Endometrium (tissue), 2 donors: ENCODE measurements at regions not wholly inside any gene's neighbourhood (a gene's known extent, or its start where the extent isn't known, plus 50 kb on each side); places are given as distances from the start of the nearest gene placed in this dataset.
A peak's percentile ranks its signal among the peaks of the same experiment; 100 is the strongest.
"Not testable (repeated sequence)": the region's sequence is repeated elsewhere in the genome, so short reads cannot be mapped to it uniquely, and the experiment has no call there.

Source experiments
- FAIRE-seq: peaks from 2 replicates; lab custom pipeline; 2012; peaks lifted over from hg19 to GRCh38; lab: Jason Lieb, UNC
- donor health status: control.
- donor health status: control.

GRCh38 chr4:104549736-104550135 is 55.0 kb upstream of the CXXC4 start:
- no peak for FAIRE-seq

GRCh38 chr4:104559502-104559901 is 64.8 kb upstream of the CXXC4 start:
- no peak for FAIRE-seq

- FAIRE-seq, result no peak
Measured at GRCh38 chr4:104571341-104571740, 76.6 kb upstream of the CXXC4 start.

- no peak for FAIRE-seq
Measured at GRCh38 chr4:104574371-104574770, 79.7 kb upstream of the CXXC4 start.

GRCh38 chr4:104575278-104575677 is 80.6 kb upstream of the CXXC4 start:
- FAIRE-seq, result no peak

- FAIRE-seq, result peak; percentile 55
Measured at GRCh38 chr4:104577405-104577804, 82.7 kb upstream of the CXXC4 start.

- FAIRE-seq, result not testable (repeated sequence)
Measured at GRCh38 chr4:104581476-104581875, 86.8 kb upstream of the CXXC4 start.

GRCh38 chr4:104582056-104582455 is 87.4 kb upstream of the CXXC4 start:
- FAIRE-seq, result not testable (repeated sequence)

GRCh38 chr4:104589264-104589868 is 94.7 kb upstream of the CXXC4 start:
- no peak for FAIRE-seq

GRCh38 chr4:104591510-104591911 is 96.8 kb upstream of the CXXC4 start:
- FAIRE-seq, result no peak

GRCh38 chr4:104592183-104592582 is 97.5 kb upstream of the CXXC4 start:
- FAIRE-seq, result no peak

- no peak for FAIRE-seq
Measured at GRCh38 chr4:104593019-104593418, 98.3 kb upstream of the CXXC4 start.

- no peak for FAIRE-seq
Measured at GRCh38 chr4:104596189-104596588, 101.5 kb upstream of the CXXC4 start.

- FAIRE-seq, result no peak
Measured at GRCh38 chr4:104615496-104615895, 120.8 kb upstream of the CXXC4 start.

GRCh38 chr4:104615926-104616325 is 121.2 kb upstream of the CXXC4 start:
- no peak for FAIRE-seq

GRCh38 chr4:104616401-104616820 is 121.7 kb upstream of the CXXC4 start:
- no peak for FAIRE-seq

- no peak for FAIRE-seq
Measured at GRCh38 chr4:104625706-104626105, 131.0 kb upstream of the CXXC4 start.

- no peak for FAIRE-seq
Measured at GRCh38 chr4:104629601-104630000, 134.9 kb upstream of the CXXC4 start.

GRCh38 chr4:104630272-104630671 is 135.6 kb upstream of the CXXC4 start:
- no peak for FAIRE-seq

- no peak for FAIRE-seq
Measured at GRCh38 chr4:104631000-104631399, 136.3 kb upstream of the CXXC4 start.

GRCh38 chr4:104641418-104641817 is 146.7 kb upstream of the CXXC4 start:
- FAIRE-seq, result no peak

GRCh38 chr4:104642521-104642920 is 147.8 kb upstream of the CXXC4 start:
- no peak for FAIRE-seq

- no peak for FAIRE-seq
Measured at GRCh38 chr4:104643805-104644204, 149.1 kb upstream of the CXXC4 start.

- no peak for FAIRE-seq
Measured at GRCh38 chr4:104649631-104650030, 154.9 kb upstream of the CXXC4 start.

GRCh38 chr4:104662269-104662668 is 167.6 kb upstream of the CXXC4 start:
- FAIRE-seq, result not testable (repeated sequence)
